HEK293 (cell line): ENCODE measurements at regions not wholly inside any gene's neighbourhood (a gene's known extent, or its start where the extent isn't known, plus 50 kb on each side); places are given as distances from the start of the nearest gene placed in this dataset.

ENCODE experiments used
- CTCF ChIA-PET: fragments of 350-600 bp; formaldehyde crosslinking; extraction: SDS; loops from one replicate; lab custom pipeline; 2021; ENCODE audit warnings: antibody characterized with exemption; lab: Yijun Ruan, JAX
- POLR2A ChIA-PET: fragments of 300-600 bp; formaldehyde crosslinking; extraction: SDS; loops from one replicate; lab custom pipeline; 2020; ENCODE audit warnings: antibody characterized with exemption, inconsistent platforms; lab: Yijun Ruan, JAX
- H3K27ac ChIP-seq: fragments of 200-500 bp; sonication (Bioruptor generic); 2 replicates; pipeline ENCODE4 v1.5.1; 2014; ENCODE audit warnings: low read depth, low read length, control low read depth, inconsistent platforms; ENCODE audit errors: extremely low read depth
- H3K36me3 ChIP-seq, 2 experiments: fragments of 200-500 bp in 1 of 2; sonication (Bioruptor generic) in 1 of 2; 1 replicate in 1 of 2; 2 replicates in 1 of 2; pipeline ENCODE4 v1.5.1; 2014 to 2017; ENCODE audit warnings: inconsistent platforms in 2 of 2, low read length in 2 of 2; ENCODE audit not compliant: control insufficient read depth in 2 of 2, insufficient read depth in 1 of 2
- H3K4me1 ChIP-seq: fragments of 200-500 bp; sonication (Bioruptor generic); 2 replicates; pipeline ENCODE4 v1.5.1; 2014; ENCODE audit warnings: mild to moderate bottlenecking, low read length, inconsistent platforms; ENCODE audit not compliant: control insufficient read depth, insufficient read depth
- H3K4me3 ChIP-seq: 2 replicates; pipeline ENCODE4 v1.5.1; 2011; ENCODE audit warnings: low read depth, mild to moderate bottlenecking, control low read depth, low read length, moderate library complexity
- H3K9me3 ChIP-seq: fragments of 200-500 bp; sonication (Bioruptor generic); 2 replicates; pipeline ENCODE4 v1.5.1; 2014; ENCODE audit warnings: low read depth, low read length, inconsistent platforms; ENCODE audit not compliant: control insufficient read depth, insufficient read depth
- CTCF ChIP-seq: fragments of 450-650 bp; formaldehyde crosslinking; IDR thresholded peaks from 2 replicates; pipeline ENCODE4 v1.5.1; 2016; ENCODE audit warnings: missing biosample characterization, missing genetic modification characterization
- GLI4 ChIP-seq: fragments of 450-650 bp; formaldehyde crosslinking; IDR thresholded peaks from 2 replicates; pipeline ENCODE4 v1.5.1; 2016; ENCODE audit warnings: missing biosample characterization, missing genetic modification characterization
- KLF16 ChIP-seq: fragments of 450-650 bp; formaldehyde crosslinking; IDR thresholded peaks from 2 replicates; pipeline ENCODE4 v1.5.1; 2017; ENCODE audit warnings: missing biosample characterization, missing genetic modification characterization
- TRIM28 ChIP-seq: IDR thresholded peaks from 2 replicates; pipeline ENCODE4 v1.6.1; 2011; ENCODE audit warnings: low read length, control low read depth, borderline replicate concordance
- TSHZ1 ChIP-seq: fragments of 450-650 bp; formaldehyde crosslinking; IDR thresholded peaks from 2 replicates; pipeline ENCODE4 v1.5.1; 2016; ENCODE audit warnings: missing biosample characterization, missing genetic modification characterization, borderline replicate concordance
- ZBTB7A ChIP-seq: fragments of 450-650 bp; formaldehyde crosslinking; IDR thresholded peaks from 2 replicates; pipeline ENCODE4 v1.5.1; 2016; ENCODE audit warnings: low read depth, missing biosample characterization, missing genetic modification characterization
- ZFP41 ChIP-seq: fragments of 450-650 bp; formaldehyde crosslinking; IDR thresholded peaks from 2 replicates; pipeline ENCODE4 v1.5.1; 2016; ENCODE audit warnings: missing biosample characterization, missing genetic modification characterization, borderline replicate concordance
- ZNF10 ChIP-seq: fragments of 450-650 bp; formaldehyde crosslinking; IDR thresholded peaks from 2 replicates; pipeline ENCODE4 v1.5.1; 2017; ENCODE audit warnings: missing biosample characterization, missing genetic modification characterization
- ZNF133 ChIP-seq: fragments of 450-650 bp; formaldehyde crosslinking; IDR thresholded peaks from 2 replicates; pipeline ENCODE4 v1.5.1; 2016; ENCODE audit warnings: missing biosample characterization, missing genetic modification characterization
- ZNF184 ChIP-seq: fragments of 450-650 bp; IDR thresholded peaks from 2 replicates; pipeline ENCODE4 v1.5.1; 2018; ENCODE audit warnings: missing biosample characterization, mild to moderate bottlenecking, missing genetic modification characterization
- ZNF24 ChIP-seq: fragments of 450-650 bp; formaldehyde crosslinking; IDR thresholded peaks from 2 replicates; pipeline ENCODE4 v1.5.1; 2016; ENCODE audit warnings: missing biosample characterization, missing genetic modification characterization
- ZNF274 ChIP-seq, 2 experiments: fragments of 200-500 bp in 1 of 2; fragments of 450-650 bp in 1 of 2; sonication (Bioruptor generic) in 1 of 2; formaldehyde crosslinking in 1 of 2; IDR thresholded peaks; 2 replicates each; pipeline versions ENCODE4 v1.5.1 to v1.6.1; 2014 to 2016; ENCODE audit warnings: borderline replicate concordance in 1 of 2, inconsistent platforms in 1 of 2, low read length in 1 of 2, missing biosample characterization in 1 of 2, missing genetic modification characterization in 1 of 2
- ZNF433 ChIP-seq: fragments of 450-650 bp; formaldehyde crosslinking; IDR thresholded peaks from 2 replicates; pipeline ENCODE4 v1.5.1; 2016; ENCODE audit warnings: missing biosample characterization, missing genetic modification characterization, low read depth
- ZNF48 ChIP-seq: fragments of 450-650 bp; formaldehyde crosslinking; IDR thresholded peaks from 2 replicates; pipeline ENCODE4 v1.5.1; 2016; ENCODE audit warnings: missing biosample characterization, missing genetic modification characterization
- ZNF521 ChIP-seq: fragments of 450-650 bp; formaldehyde crosslinking; IDR thresholded peaks from 2 replicates; pipeline ENCODE4 v1.5.1; 2017; ENCODE audit warnings: missing biosample characterization, mild to moderate bottlenecking, missing genetic modification characterization
- ZNF560 ChIP-seq: fragments of 450-650 bp; formaldehyde crosslinking; IDR thresholded peaks from 2 replicates; pipeline ENCODE4 v1.5.1; 2017; ENCODE audit warnings: missing biosample characterization, missing genetic modification characterization, borderline replicate concordance
- ZNF623 ChIP-seq: fragments of 450-650 bp; formaldehyde crosslinking; IDR thresholded peaks from 2 replicates; pipeline ENCODE4 v1.5.1; 2016; ENCODE audit warnings: missing biosample characterization, missing genetic modification characterization
- ZNF747 ChIP-seq: fragments of 450-650 bp; formaldehyde crosslinking; IDR thresholded peaks from 2 replicates; pipeline ENCODE4 v1.5.1; 2016; ENCODE audit warnings: missing biosample characterization, missing genetic modification characterization
- ZNF785 ChIP-seq: fragments of 450-650 bp; formaldehyde crosslinking; IDR thresholded peaks from 2 replicates; pipeline ENCODE4 v1.5.1; 2016; ENCODE audit warnings: missing biosample characterization, missing genetic modification characterization
- ZNF792 ChIP-seq: fragments of 450-650 bp; formaldehyde crosslinking; IDR thresholded peaks from 2 replicates; pipeline ENCODE4 v1.5.1; 2016; ENCODE audit warnings: missing biosample characterization, missing genetic modification characterization
- TF ChIP-seq, protein P1 (sequence below): fragments of 450-650 bp; formaldehyde crosslinking; IDR thresholded peaks from 2 replicates; pipeline ENCODE4 v1.5.1; 2016; ENCODE audit warnings: missing biosample characterization, missing genetic modification characterization
- TF ChIP-seq, protein P2 (sequence below): fragments of 450-650 bp; formaldehyde crosslinking; IDR thresholded peaks from 2 replicates; pipeline ENCODE4 v1.5.1; 2016; ENCODE audit warnings: missing biosample characterization, missing genetic modification characterization
- TF ChIP-seq, protein P3 (sequence below): fragments of 450-650 bp; formaldehyde crosslinking; IDR thresholded peaks from 2 replicates; pipeline ENCODE4 v1.5.1; 2016; ENCODE audit warnings: missing biosample characterization, missing genetic modification characterization, low read depth

GRCh38 chr17:79340333-79341221, 266.0 kb downstream of the ENGASE start:
- Histone ChIP-seq H3K4me3 (no peak overlapping the region), H3K36me3 (no peaks in the 10 kb centered on the region), H3K9me3 (peaks cover 5% of the 10 kb centered on the region; the same call in 1 of the 2 replicates), H3K27ac (no peak overlapping the region), H3K4me1 (no peaks in the 10 kb centered on the region)
- ChIA-PET POLR2A (no interaction called here), CTCF (interaction anchor here (0.5 to 0.7 kb wide), 2 partner anchors 50 to 142 kb away, joined by 4 to 5 read pairs; no protein-coding TSS in a partner anchor)
- TF ChIP-seq GLI4 (tag by site-specific recombination) (no peak), ZNF560 (tag by site-specific recombination) (no peak), ZNF747 (no peak), ZNF48 (tag by site-specific recombination) (no peak), ZNF792 (tag by site-specific recombination) (no peak), ZFP41 (tag by site-specific recombination) (no peak), ZNF433 (no peak), ZBTB7A (tag by site-specific recombination) (no peak), TRIM28 (no peak), ZNF10 (tag by site-specific recombination) (no peak)
- TF ChIP-seq, protein P1, sequence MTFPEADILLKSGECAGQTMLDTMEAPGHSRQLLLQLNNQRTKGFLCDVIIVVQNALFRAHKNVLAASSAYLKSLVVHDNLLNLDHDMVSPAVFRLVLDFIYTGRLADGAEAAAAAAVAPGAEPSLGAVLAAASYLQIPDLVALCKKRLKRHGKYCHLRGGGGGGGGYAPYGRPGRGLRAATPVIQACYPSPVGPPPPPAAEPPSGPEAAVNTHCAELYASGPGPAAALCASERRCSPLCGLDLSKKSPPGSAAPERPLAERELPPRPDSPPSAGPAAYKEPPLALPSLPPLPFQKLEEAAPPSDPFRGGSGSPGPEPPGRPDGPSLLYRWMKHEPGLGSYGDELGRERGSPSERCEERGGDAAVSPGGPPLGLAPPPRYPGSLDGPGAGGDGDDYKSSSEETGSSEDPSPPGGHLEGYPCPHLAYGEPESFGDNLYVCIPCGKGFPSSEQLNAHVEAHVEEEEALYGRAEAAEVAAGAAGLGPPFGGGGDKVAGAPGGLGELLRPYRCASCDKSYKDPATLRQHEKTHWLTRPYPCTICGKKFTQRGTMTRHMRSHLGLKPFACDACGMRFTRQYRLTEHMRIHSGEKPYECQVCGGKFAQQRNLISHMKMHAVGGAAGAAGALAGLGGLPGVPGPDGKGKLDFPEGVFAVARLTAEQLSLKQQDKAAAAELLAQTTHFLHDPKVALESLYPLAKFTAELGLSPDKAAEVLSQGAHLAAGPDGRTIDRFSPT (tag by site-specific recombination), result no peak
- TF ChIP-seq, protein P2, sequence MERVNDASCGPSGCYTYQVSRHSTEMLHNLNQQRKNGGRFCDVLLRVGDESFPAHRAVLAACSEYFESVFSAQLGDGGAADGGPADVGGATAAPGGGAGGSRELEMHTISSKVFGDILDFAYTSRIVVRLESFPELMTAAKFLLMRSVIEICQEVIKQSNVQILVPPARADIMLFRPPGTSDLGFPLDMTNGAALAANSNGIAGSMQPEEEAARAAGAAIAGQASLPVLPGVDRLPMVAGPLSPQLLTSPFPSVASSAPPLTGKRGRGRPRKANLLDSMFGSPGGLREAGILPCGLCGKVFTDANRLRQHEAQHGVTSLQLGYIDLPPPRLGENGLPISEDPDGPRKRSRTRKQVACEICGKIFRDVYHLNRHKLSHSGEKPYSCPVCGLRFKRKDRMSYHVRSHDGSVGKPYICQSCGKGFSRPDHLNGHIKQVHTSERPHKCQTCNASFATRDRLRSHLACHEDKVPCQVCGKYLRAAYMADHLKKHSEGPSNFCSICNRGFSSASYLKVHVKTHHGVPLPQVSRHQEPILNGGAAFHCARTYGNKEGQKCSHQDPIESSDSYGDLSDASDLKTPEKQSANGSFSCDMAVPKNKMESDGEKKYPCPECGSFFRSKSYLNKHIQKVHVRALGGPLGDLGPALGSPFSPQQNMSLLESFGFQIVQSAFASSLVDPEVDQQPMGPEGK, result no peak
- TF ChIP-seq, protein P3, sequence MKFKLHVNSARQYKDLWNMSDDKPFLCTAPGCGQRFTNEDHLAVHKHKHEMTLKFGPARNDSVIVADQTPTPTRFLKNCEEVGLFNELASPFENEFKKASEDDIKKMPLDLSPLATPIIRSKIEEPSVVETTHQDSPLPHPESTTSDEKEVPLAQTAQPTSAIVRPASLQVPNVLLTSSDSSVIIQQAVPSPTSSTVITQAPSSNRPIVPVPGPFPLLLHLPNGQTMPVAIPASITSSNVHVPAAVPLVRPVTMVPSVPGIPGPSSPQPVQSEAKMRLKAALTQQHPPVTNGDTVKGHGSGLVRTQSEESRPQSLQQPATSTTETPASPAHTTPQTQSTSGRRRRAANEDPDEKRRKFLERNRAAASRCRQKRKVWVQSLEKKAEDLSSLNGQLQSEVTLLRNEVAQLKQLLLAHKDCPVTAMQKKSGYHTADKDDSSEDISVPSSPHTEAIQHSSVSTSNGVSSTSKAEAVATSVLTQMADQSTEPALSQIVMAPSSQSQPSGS (tag by site-specific recombination), result no peak

DNA sequence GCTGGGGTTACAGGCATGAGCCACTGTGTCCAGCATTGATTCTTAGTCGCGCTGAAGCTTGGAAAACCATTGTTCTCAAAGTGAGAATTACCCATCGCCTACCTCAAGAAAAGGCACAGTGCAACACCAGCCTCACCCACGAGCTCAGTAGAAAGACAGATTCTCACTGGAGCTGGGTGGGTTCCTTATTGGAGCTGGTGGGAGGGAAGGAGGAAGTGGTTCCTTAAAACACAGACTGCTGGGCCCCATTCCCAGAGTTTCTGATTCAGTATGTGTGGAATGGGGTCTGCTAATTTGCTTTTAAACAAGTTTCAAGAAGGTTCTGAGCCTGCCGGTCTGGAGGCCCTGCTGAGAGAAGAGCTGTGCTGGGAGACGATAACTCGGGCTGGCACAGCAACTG, 264.7 kb downstream of the ENGASE start:
- Histone ChIP-seq H3K4me3 (no peak overlapping the region), H3K4me1 (no peaks in the 10 kb centered on the region), H3K27ac (no peak overlapping the region), H3K9me3 (no peaks in the 10 kb centered on the region), H3K36me3 (no peaks in the 10 kb centered on the region)
- POLR2A ChIA-PET, result no interaction called here
- CTCF ChIA-PET, result interaction anchor here (0.7 kb wide), 2 partner anchors 260 to 1163 kb away, joined by 3 to 4 read pairs; no protein-coding TSS in a partner anchor
- TF ChIP-seq ZNF785 (no peak), KLF16 (tag by site-specific recombination) (no peak), ZNF623 (tag by site-specific recombination) (no peak), CTCF (tag by site-specific recombination) (no peak), ZNF133 (tag by site-specific recombination) (no peak), ZNF747 (no peak), ZNF184 (tag by site-specific recombination) (no peak), TSHZ1 (tag by site-specific recombination) (no peak), ZNF274 (IDR thresholded peaks at IDR 0.05; ENCODE audit: low read length) (no peak), ZNF274 (tag by site-specific recombination; IDR thresholded peaks at IDR 0.05; ENCODE audit: borderline replicate concordance) (no peak), ZNF24 (tag by site-specific recombination) (no peak), ZNF521 (tag by site-specific recombination) (no peak)
